ENCODE measurements at regions not wholly inside any gene's neighbourhood (a gene's known extent, or its start where the extent isn't known, plus 50 kb on each side); places are given as distances from the start of the nearest gene placed in this dataset.

DNA sequence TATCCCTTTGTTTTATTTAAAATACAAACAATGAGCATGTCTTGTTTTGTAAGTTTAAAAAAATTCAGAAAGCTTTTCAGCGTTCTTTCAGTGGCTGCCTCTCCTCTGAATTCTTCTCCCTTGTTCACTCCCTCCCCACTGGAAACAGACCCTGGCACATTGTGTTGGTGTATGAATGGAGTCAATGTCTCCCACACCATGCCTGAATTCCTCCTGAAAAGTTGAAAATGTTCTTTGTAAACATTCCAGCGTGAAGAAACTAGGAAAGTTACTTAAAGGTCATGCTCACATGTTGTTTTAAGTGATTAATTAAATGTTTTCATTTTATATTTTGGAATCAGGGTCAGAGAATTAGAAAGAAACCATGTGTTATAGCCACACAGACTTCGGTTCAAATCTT is 136.9 kb upstream of the DYNLRB2 start:
- DNase-seq (ENCODE audit: extremely low read depth, low read depth): no peak
- TF ChIP-seq, protein P1, sequence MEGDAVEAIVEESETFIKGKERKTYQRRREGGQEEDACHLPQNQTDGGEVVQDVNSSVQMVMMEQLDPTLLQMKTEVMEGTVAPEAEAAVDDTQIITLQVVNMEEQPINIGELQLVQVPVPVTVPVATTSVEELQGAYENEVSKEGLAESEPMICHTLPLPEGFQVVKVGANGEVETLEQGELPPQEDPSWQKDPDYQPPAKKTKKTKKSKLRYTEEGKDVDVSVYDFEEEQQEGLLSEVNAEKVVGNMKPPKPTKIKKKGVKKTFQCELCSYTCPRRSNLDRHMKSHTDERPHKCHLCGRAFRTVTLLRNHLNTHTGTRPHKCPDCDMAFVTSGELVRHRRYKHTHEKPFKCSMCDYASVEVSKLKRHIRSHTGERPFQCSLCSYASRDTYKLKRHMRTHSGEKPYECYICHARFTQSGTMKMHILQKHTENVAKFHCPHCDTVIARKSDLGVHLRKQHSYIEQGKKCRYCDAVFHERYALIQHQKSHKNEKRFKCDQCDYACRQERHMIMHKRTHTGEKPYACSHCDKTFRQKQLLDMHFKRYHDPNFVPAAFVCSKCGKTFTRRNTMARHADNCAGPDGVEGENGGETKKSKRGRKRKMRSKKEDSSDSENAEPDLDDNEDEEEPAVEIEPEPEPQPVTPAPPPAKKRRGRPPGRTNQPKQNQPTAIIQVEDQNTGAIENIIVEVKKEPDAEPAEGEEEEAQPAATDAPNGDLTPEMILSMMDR (IDR thresholded peaks at IDR 0.05; ENCODE audit: low read depth, low read length): no peak

DNA sequence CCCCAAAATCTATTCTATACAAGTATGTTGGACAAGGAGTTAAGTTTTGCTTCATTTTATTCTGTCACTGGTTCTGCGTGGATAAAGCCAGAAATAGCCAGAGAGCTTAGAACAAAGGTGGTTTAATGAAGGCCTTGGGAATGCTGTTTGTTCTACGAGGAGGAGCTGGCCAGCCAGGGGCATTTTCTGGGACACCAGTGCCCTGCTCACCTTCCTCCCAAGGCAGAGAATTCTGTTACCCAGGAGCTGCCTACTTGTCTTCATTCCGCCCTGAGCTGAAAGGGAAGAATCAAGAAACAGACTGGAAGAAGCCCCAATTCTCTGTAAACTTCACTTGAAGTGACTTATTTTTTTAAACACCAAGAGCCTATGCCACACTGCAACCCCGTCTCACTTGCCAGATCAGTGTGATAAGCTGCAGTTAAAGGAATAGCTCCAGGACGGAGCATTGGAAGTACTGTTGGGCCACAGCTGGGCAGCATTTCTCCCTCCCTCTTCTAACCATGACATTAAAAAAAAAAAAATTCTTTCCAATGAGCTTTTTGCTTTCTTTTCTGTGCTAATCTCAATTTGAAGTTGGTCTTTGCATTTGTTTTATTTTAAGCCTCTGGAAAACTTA is 149.8 kb upstream of the DYNLRB2 start:
- no peak for DNase-seq (ENCODE audit: extremely low read depth, low read depth)
- TF ChIP-seq, protein P1 (IDR thresholded peaks at IDR 0.05; ENCODE audit: low read depth, low read length): no peak

DNA sequence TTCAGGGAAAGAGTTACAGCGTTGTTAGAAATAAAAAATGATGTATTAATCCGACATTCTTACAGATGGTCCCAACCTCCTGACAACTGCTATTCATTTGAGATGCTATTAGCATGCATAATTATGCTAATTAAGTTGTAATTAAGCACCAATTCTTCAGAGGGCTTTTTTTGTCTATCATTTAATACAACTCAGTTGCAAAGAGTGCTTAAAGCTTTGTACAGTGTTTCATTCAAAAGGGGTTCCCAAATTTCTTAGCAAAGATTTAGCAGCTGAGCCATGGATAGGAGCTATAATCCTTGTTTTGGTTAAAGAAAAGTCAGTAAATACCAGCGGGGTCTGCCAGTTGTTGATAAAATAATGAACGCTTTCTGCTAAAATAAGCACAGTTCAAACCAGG is 150.7 kb upstream of the DYNLRB2 start:
- no peak for DNase-seq (ENCODE audit: extremely low read depth, low read depth)
- TF ChIP-seq, protein P1 (IDR thresholded peaks at IDR 0.05; ENCODE audit: low read depth, low read length): no peak

DNA sequence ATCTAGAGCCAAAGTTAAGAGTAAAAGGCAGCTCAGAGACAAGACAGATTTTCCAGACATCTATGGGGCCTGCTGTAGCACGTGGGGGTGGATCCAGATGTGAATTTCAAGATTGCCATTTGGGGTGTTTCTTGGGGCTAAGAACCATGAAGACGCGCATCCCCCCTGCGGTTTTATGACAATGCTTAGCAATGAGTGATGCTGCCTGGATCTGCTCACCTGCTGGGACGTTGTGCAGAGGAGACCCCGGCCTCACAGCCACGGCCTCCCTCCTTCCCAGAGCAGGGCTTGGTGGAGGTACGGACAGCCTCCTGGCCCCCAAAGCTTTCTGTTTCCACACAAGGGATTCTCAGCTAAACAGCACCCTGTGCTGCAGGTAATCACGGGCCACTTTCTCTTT is 151.5 kb upstream of the DYNLRB2 start:
- no peak for DNase-seq (ENCODE audit: extremely low read depth, low read depth)

DNA sequence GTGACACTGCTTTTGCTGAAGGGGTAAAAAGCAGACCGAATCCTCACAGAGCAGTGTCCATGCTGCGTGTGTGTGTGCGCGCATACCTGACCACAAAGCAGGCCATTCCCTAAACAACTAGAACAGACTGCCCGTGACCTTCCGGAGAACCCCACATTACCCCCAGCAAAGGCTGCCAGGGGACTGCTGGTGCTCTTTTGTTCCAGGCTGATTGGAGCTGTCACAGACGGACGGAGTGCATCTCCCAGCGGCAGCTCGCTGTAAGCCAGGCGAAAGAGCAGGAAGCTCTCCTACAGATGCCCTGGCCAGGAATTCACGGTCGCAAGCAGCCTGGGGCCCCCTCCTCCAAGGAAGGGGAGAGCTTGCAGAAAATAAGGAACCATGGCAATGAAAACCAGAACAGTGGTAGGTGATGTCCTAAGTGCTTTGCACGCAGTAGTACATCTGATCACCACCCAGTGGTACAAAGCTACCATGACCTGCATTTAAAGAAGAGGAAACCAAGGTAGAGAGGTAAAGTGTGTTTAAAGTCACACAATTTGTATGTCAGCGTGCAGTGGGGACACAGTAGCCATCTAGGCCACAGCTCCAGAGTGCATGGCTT is 153.4 kb upstream of the DYNLRB2 start:
- TF ChIP-seq, protein P1 (IDR thresholded peaks at IDR 0.05; ENCODE audit: low read depth, low read length): no peak

More for the DNA sequence above, 151.5 kb upstream of the DYNLRB2 start:
- TF ChIP-seq, protein P1 (IDR thresholded peaks at IDR 0.05; ENCODE audit: low read depth, low read length): no peak

DNA sequence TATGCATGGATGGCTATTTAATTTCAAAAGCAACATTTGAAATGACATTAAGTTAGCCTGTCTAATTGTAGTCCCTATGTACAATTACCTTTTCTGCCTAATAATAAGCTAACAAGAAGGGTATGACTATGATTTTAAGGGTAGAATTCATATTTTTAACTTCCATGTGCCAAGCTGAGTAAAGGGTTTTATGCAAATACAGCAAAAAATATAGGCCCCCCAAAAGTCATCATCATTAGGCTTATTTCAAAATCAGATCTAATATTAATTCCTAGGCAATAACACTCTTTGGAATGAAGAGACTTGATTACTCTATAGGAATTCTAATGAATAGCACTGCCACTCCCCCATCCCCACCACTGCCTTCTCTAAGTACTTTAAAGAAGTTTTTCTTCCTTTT is 155.9 kb upstream of the DYNLRB2 start:
- DNase-seq (ENCODE audit: extremely low read depth, low read depth): no peak
- TF ChIP-seq, protein P1 (IDR thresholded peaks at IDR 0.05; ENCODE audit: low read depth, low read length): no peak

More for the DNA sequence above, 153.4 kb upstream of the DYNLRB2 start:
- no peak for DNase-seq (ENCODE audit: extremely low read depth, low read depth)

DNA sequence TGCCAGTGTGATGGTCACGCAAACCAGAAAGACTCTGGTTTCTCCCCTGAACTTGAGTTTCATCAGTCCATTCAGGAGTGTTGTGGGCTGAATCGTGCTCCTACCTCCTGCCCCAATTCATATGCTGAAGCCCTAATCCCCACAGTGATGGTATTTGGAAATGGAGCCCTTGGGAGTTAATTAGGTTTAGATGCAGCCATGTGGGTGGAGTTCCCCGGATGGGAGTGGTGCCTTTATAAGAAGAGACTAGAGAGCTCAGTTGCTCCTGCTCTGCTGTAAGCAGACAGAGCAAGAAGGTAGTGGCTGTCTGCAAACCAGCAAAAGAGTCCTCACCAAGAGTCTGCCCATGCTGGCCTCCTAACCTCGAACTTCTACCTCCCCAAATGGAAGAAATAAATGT is 160.3 kb upstream of the DYNLRB2 start:
- no peak for DNase-seq (ENCODE audit: extremely low read depth, low read depth)
- TF ChIP-seq, protein P1 (IDR thresholded peaks at IDR 0.05; ENCODE audit: low read depth, low read length): no peak
